HK-2 (cell line): ENCODE measurements at regions not wholly inside any gene's neighbourhood (a gene's known extent, or its start where the extent isn't known, plus 50 kb on each side); places are given as distances from the start of the nearest gene placed in this dataset.
"Not testable (repeated sequence)": the region's sequence is repeated elsewhere in the genome, so short reads cannot be mapped to it uniquely, and the experiment has no call there.

Source experiments
- DNase-seq: peaks from one replicate; pipeline ENCODE4 v3.0.0-alpha.2; 2018; ENCODE audit not compliant: unreplicated experiment

GRCh38 chr5:134471858-134472449 is 53.5 kb upstream of the JADE2 start:
- DNase-seq = not testable (repeated sequence)

- DNase-seq = no peak
These were observed 56.5 kb upstream of the JADE2 start for GRCh38 chr5:134468921-134469400.

DNA sequence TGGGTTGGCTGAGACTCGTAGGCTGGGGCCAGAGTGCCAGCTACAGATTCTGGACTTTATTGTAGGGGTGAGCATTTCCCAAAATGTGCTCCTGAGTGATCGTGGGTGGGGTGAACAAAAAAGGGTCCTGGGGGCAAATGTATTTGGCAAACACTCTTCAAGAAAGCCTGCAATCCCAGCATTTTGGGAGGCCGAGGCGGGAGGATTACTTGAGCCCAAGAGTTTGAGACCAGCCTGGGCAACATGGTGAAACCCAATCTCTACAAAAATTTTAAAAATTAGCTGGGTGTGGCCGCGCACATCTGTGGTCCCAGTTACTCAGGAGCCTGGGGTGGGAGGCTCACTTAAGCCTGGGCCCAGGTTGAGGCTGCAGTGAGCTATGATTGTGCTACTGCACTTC is 55.5 kb upstream of the CDKN2AIPNL start:
- DNase-seq = no peak

DNA sequence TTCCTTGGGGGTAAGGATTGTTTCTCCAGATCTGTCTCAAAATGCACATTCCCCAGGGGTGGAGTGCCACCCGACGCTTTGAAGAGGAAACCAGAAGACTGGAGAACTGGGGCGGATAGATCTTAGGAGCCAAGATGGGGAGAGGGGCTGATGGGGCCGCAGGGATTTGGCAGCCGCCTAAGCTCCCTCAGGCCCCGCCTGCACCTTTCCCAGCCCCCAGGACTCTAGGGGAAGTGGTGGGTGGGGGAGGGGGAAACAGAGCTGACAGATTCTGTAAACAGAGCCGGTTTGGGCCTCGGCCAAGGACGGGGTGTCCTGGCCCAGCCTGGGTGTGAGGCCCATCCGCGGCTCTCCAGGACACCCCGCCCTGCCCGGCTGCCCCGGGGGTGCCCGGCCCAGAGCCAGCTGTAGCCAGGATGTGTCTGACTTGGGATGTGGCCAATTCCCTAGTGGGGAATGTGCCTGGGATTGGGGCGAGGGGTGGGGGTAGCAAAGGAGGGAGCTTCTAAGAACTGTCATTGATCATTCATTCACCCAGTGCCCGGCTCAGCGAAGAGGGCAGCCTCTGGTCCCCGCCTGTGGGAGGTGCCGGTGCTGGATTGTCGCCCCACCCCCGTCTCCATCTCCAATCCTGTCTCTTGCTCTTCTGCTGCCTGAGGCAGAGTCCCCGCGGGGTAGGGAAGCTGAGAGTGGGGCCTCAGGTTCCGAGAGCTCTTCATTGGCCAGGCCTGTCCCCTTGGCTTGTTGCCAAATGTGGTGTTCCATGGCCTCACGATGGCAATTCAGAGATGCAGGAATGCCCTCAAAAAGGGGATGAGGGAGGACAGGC is 54.8 kb upstream of the CDKN2AIPNL start:
- DNase-seq = peak; percentile 80

DNA sequence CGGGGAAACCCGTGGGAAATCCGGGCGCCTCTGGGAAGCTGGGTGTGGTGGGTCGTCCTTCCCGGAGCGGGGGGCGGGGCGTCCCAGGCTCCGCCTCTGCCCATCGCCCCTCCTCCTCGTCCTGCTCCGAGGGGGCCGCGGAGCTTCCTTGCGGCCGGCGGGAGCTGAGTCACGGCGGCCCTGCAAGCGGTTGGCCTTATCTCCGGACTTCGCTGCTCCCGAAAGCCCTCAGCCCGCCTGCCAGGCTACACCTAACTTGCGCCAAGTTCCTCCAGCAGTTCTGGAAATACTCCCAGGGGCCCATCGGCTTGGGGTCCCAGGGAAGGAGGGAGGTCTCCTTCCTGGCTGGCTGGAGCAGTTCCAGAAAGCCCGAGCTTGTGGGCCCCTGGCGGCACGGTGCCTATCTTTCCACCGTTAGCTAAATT is 54.1 kb upstream of the CDKN2AIPNL start:
- DNase-seq = peak; percentile 76

- no peak for DNase-seq
These were observed 53.5 kb upstream of the CDKN2AIPNL start for GRCh38 chr5:134464988-134465815.

GRCh38 chr5:134463991-134464760 is 52.5 kb upstream of the CDKN2AIPNL start:
- DNase-seq = no peak

DNA sequence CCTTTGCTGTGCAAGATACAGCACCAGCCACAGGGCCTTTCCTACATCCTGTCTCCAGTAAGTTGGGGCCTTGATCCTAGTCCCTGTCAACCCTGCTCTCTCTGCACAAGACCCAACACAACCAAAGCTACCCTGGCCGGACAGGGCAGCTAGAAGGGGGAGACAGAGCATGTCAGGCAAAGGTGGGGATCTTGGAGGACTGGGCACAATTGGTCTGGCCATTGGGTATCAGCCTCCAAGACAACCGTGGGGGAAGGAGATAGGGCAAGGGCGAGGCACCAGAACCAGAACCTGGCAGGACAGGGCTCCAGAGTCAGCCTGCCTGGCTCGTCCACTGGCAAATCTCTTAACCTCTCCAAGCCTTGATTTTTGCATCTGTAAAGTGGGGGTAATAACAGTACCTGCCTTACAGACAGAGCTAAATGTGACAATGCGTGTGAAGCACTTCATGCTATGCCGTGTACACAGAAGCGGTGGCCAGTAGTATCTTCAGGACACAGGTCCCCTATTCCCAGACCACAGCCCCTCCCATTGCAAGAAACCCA is 51.6 kb upstream of the CDKN2AIPNL start:
- DNase-seq = no peak

DNA sequence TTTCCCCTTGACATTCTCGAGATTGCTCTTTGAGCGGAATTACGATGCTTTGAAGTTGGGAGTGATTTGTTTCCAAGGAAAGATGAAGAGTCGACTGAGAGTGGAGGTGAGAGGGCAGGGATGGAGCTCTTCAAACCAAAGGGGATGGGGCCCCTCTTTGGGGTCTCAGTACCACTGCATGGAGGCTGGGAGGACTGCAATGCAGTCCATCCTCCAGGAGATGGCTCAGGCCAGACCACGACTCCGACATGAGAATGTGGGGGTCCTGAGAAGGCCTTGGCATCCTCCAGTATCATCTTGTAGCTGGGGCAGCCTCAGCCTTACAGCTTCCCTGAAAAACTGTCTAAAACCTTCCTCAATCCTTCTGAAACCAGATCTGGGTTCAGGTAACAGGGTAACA is 51.1 kb upstream of the CDKN2AIPNL start:
- DNase-seq = no peak

- DNase-seq = no peak
These were observed 50.4 kb upstream of the CDKN2AIPNL start for GRCh38 chr5:134462047-134462575.
